ENCODE measurements at regions not wholly inside any gene's neighbourhood (a gene's known extent, or its start where the extent isn't known, plus 50 kb on each side); places are given as distances from the start of the nearest gene placed in this dataset.

- Histone ChIP-seq H3K4me3 (ENCODE audit: insufficient read depth, low read depth, low read length) (no peak overlapping the region), H3K27me3 (ENCODE audit: control insufficient read depth, insufficient read depth, low read length) (no peaks in the 10 kb centered on the region), H2BK5ac (ENCODE audit: low read depth, low read length, poor library complexity, severe bottlenecking) (peak overlapping the region; percentile 97), H4K91ac (ENCODE audit: insufficient read depth, low read depth, low read length) (peak overlapping the region; percentile 88), H2AK9ac (replicated peaks; ENCODE audit: low read depth, low read length, poor library complexity) (no peak overlapping the region), H4K20me1 (ENCODE audit: insufficient read depth, low read length) (no peaks in the 10 kb centered on the region), H2BK20ac (ENCODE audit: low read depth, low read length) (peak overlapping the region; percentile 81), H3K9ac (ENCODE audit: low read depth, low read length) (peak overlapping the region; percentile 54; the same call in 1 of the 2 replicates), H3K27ac (ENCODE audit: insufficient read depth, low read length) (peak overlapping the region; percentile 70; the same call in 1 of the 2 replicates), H2AK5ac (ENCODE audit: low read depth, low read length) (peak overlapping the region; percentile 21; the same call in 1 of the 2 replicates), H3K4ac (ENCODE audit: low read depth, low read length) (peak overlapping the region; percentile 92; the same call in 1 of the 2 replicates), H3K9me3 (ENCODE audit: control insufficient read depth, insufficient read depth, low read length) (peaks cover 18% of the 10 kb centered on the region), H3K9me1 (ENCODE audit: insufficient read depth, low read length) (0 out of 2 replicates have a peak, but pooled peaks cover under 1% of the 10 kb centered on the region), H2BK15ac (ENCODE audit: low read depth, low read length) (peak overlapping the region; percentile 69), H3K36me3 (ENCODE audit: control insufficient read depth, insufficient read depth, low read length) (peaks cover 37% of the 10 kb centered on the region), H3K4me1 (ENCODE audit: control insufficient read depth, insufficient read depth, low read length) (peaks cover 6% of the 10 kb centered on the region), H3K18ac (ENCODE audit: low read depth, low read length) (peak overlapping the region; percentile 96), H2AFZ (replicated peaks; ENCODE audit: low read length, poor library complexity) (no peak overlapping the region), H3K4me2 (ENCODE audit: low read depth, low read length) (no peak overlapping the region; the same call in 1 of the 2 replicates), H3K56ac (ENCODE audit: extremely low read depth, insufficient read depth, low read length) (peak overlapping the region; percentile 100), H4K5ac (ENCODE audit: low read depth, low read length) (peak overlapping the region; percentile 83; the same call in 1 of the 2 replicates), H2BK120ac (ENCODE audit: low read depth, low read length) (peak overlapping the region; percentile 90), H3K23ac (ENCODE audit: low read depth, low read length) (peak overlapping the region; percentile 61), H4K8ac (ENCODE audit: low read depth in 2 of 2, low read length in 2 of 2) (peak overlapping the region; percentile 71 to 95), H3K79me1 (ENCODE audit: low read depth in 1 of 2, low read length in 2 of 2) (peaks cover 11 to 25% of the 10 kb centered on the region in 2 experiments; a peak in 3 of 4 replicates), H3K14ac (replicated peaks; ENCODE audit: low read depth, low read length) (peak overlapping the region; percentile 67)
- intact Hi-C loops (cut with micrococcal nuclease) (loop anchor here (2.0 kb wide), 1 partner anchor 15 kb away; no protein-coding TSS in a partner anchor), dilution Hi-C loops (cut with HindIII; ENCODE audit: low sequenced_read_pairs, unreplicated experiment) (no loop called here), in situ Hi-C loops (cut with MboI; ENCODE audit: low sequenced_read_pairs) (loop anchor here (25.0 kb wide), 1 partner anchor 1006 kb away; the partner anchor contains the start of gene CLMP)
- ChIA-PET POLR2A (ENCODE audit: unreplicated experiment) (interaction anchor here (1.7 to 4.0 kb wide), 2 partner anchors 15 to 21 kb away, joined by 4 to 22 read pairs; no protein-coding TSS in a partner anchor), CTCF (interaction anchor here (1.0 kb wide), 1 partner anchor 14 kb away, joined by 3 read pairs; no protein-coding TSS in a partner anchor)
- no TSS peak for BruUV-seq (replicated peaks)
- peak; percentile 31; the same call in 1 of the 2 replicates for TF ChIP-seq CEBPB (IDR thresholded peaks at IDR 0.05; ENCODE audit: low read depth, low read length)
- no peak for TF ChIP-seq POLR2A (IDR thresholded peaks at IDR 0.05; ENCODE audit: low read depth, low read length)
- ATAC-seq (ENCODE audit: low read depth) (no peak), DNase-seq (no peak)
- WGBS, 2 experiments (ENCODE audit: extremely low coverage in 2 of 2, insufficient read length in 1 of 2): no CpG with 5 or more reads among the region's 1 CpG
Observed at GRCh38 chr11:122181372-122181771, 65.4 kb upstream of the BLID start.
